NCI-H128 (cell line): ENCODE measurements at regions not wholly inside any gene's neighbourhood (a gene's known extent, or its start where the extent isn't known, plus 50 kb on each side); places are given as distances from the start of the nearest gene placed in this dataset.
"Not testable (repeated sequence)": the region's sequence is repeated elsewhere in the genome, so short reads cannot be mapped to it uniquely, and the experiment has no call there.

ENCODE experiments used
- DNase-seq: peaks from one replicate; lab custom pipeline; 2025; ENCODE audit not compliant: unreplicated experiment; lab: John Stamatoyannopoulos, UW

DNA sequence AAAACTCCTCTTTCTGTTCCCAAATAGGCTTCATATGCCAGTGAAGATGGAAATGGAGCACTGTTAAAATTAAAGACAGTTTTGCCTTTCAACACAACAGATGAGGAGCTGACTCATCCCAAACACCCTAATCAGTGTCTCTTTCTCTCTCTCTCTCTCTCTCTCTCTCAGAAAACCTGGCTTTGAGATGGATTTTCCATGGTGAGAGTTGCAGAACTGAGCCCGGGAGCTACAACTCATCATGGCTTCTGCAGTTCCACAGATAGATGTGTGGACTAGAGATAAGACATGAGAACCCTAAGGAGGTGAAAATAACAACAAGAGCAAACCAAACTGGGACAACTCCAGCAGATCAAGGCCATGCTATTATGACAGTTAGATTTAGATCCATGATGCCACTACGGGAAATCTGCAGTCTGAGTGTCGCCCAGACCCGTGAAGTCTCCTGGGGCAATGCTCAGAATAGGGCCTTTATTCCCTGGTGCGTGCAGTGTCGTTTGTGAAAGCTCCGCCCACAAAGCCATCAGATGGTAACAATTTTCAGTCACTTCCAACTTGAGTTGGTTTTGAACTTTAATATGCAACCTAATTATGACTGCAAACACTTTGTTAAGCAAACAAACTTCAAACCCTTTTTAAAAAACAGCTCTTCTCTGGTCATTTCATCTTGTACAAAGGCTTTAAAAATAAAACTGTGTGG lies 338.2 kb upstream of the PREP start:
- no peak for DNase-seq

DNA sequence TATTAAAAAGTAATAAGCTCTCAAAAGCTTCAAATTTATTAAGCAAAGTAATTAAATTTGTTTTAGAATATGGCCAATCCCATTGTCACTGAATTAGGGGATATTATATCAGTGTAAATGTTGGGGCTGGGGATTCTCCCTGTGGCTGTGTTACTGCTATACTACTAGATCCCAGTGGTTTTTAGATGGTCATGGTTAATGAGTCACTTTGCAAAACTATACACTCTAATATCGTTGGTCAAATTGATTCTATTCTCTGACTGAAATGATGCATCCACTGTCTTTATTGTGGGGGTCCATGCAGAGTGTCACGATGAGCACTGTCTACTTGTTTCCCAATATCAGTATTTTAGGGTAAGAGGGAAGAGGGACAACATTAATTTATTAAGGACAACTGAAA lies 336.9 kb upstream of the PREP start:
- no peak for DNase-seq

DNA sequence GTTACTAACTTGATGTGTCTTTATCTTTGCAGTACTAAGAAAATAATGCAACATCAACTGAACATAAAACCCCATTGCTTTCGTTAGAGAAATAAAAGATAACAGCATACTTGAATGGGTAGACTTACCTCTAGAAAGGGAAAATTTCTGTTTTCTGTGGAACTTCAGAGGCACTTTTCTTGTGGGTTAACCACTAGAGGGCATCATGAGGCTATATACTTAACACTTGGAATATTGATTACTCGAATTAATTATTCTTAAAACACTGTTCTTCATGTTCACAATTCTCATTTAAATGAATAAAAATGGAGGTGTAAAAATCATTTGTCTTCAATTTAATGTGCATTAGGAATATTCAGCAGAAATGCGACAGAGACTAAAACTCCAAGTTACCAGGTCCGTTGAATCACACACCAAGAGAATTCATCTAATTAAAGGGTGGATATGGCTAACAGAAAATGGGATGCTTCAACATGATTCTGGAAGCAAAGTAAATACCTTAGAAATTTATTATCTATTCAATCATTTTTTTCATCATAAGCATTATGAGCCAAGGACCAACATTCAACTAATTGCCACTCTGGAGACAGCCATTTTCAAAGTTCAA lies 330.8 kb upstream of the PREP start:
- no peak for DNase-seq

DNA sequence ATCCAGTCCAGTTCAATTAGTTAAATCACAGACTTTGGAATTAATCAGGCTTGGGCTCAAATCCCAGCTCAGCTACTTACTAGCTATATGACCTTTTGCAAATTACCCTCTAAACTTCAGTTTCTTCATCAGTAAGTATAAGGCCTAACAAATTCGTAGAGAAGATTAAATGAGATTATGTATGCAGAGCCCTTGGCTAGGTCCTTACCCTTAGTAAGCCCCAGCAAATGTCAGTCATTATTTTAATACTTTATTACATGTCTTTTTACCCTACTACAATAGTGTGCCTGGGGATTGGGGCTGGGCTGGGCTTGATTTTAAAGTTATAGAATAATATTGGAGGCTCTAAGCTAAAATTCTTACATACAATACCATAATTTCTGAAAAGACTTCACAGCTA lies 326.1 kb upstream of the PREP start:
- no peak for DNase-seq

DNA sequence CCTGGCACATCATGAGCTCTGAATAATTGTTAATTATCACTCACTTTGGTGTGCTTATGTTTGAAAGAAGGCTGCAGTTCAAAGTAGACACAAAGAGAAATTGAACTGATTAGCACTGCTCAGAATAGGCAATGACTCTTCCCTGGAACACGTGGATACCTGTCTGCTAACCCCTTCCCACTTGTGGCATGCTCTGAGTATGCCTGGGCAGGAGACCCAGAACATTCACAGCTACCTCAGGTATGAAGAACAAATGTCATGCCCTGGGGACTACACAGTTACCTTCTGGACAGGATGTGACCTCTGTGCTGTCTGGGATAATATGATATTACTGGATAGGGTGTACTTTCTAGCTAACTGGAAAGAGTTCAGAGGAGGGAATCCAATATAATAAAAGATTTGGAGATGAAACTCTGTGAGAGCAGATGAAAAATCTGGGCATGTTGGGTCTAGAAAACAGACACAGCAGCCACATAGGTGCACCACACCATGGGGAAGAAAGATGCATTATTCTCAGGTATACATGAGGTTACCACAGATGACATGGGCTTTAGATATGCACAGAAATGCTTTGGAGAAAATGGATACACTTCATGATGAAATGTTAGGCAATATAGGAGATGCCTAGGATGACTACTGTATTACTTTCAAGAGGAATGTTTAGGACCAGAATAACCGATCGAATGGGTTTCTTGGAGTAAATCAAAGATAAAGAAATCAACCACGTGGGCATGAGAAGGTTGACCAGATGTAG lies 324.2 kb upstream of the PREP start:
- DNase-seq: no peak

DNA sequence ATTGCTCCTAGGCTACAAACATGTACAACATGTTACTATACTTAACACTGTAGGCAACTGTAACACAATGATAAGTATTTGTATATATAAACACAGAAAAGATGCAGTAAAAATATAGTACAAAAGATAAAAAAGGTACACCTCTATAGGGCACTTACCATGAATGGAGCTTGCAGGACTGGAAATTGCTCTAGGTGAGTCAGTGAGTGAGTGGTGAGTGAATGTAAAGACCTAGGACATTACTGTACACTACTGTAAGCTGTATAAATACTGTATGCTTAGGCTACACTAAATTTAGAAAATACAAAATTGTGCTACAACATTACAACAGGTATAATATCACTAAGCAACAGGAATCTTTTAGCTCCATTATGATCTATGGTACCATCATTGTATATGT lies 312.0 kb upstream of the PREP start:
- DNase-seq: no peak

DNA sequence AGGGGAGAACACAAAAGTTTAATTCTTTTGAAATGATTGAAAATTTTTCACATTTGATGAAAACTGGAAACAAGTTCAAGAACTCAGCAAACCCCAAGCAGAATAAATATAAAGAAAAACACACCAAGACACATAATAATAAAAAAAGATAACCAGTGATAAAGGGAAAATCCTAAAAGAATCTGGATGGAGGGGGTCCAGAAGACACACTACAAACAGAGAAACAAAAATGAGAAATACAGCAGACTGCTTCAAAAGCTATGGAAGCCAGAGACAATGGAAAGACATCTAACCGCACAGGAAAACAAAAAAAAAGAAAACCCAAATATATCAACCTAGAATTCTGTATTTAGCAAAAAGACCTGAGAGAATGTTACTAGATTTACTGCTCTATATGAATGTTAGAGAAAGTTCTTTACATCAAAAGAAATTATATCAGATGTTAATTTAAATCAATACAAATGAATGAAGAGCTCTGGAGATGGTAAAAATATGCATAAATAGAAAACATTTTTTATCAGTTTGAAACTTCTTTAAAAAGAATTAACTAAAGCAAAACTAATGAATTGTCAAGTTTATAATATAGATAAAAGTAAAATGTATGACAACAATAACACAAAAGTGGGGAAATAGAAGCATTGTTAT lies 310.7 kb upstream of the PREP start:
- DNase-seq: no peak

DNA sequence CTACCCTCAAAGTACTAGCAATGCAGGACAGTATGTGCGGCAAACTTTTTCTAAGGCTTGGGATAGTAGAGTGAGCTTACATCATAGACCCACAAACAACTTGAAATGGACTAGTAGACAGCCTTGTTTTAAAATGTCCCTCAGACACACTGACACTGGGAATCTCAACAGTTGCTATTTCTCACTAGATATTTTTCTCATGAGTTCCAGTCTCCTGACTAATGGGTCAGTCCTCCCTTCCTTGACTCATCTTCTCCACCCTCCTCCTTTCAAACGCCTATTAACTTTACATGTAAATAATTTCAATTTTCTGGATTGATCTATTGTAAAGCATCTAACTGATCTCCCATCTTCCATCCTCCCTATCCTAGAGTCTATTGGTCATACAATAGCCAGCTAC lies 308.3 kb upstream of the PREP start:
- no peak for DNase-seq

DNA sequence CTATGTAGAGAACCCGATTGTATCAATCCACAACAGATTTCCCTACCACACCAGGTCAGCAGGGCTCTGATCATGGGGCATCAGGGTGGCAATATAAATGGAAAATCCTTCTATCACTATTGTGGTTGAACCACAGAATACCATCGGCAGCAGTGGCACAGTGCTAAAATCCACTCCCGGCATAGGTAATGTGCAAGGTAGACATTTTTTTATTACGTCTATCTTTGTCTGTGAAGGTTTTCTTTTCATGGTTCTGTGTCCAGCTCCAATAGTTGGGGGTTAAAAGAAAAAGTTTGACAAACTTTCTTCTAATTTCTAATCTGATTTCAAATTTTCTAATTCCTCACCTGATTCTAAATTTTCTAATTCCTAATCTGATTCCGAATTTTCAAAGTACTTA lies 302.7 kb upstream of the PREP start:
- no peak for DNase-seq

DNA sequence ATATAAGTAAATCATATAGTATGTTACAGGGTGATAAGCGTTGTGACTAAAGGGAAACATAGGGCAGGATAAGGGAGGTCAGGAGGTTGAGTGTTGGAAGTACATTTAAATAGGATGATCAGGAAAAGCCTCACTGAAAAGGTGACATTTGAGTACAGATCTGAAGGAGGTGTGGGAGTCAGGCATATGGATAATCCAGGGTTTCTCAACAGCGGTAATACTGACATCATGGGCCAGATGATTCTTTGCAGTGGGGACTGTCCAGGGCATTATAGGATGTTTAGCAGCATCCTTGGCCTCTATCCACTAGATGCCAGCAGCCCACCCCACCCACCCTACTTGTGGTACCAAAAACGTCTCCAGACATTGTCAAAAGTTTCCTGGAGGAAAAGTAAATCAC lies 292.6 kb upstream of the PREP start:
- DNase-seq: no peak

DNA sequence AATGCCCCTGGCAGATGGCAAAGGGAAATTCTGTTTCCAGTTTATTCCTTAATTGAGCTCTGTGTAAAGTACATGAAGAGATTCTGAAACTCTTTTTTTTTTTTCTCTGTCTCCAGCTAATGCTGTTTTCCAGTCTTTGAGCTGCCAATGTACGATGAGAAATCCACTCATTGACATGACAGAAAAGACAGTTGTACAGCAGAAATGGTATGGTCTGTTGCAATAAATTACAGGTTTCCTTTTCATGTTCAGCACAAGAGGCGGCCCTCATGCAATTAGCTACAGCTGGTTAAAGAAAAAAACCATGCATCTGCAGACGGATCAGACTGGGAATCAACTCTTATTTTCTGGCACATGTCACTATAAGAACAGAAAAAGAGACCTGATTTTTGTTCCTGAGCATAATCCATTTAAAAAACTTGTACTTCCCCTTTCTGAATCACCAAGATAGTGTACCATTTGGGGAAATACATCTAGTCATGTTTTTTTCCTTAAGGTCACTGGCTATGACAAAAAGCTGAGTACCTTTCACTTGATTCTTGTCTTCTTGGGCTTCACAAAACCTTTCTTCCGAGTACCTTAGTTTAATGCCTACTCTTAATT lies 289.8 kb upstream of the PREP start:
- peak; percentile 43 for DNase-seq

DNA sequence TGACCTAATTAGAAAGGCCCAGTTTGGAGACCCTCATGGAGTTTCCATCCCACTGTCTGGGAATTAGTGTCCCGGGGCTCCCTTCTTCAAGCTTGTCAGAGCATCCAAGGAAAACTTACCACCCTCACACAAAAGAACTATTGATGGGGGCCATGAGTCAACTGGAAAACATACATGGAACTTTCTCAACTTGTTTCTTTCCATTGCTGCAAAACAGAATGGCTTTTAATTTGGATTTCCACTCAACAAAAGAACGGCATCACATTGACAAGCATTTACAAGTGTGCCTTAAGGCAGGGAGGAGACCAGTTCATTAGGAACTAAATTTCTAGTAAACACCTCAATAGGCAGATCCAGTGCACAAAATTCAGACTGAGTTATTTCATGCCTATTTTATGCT lies 289.1 kb upstream of the PREP start:
- DNase-seq: no peak

DNA sequence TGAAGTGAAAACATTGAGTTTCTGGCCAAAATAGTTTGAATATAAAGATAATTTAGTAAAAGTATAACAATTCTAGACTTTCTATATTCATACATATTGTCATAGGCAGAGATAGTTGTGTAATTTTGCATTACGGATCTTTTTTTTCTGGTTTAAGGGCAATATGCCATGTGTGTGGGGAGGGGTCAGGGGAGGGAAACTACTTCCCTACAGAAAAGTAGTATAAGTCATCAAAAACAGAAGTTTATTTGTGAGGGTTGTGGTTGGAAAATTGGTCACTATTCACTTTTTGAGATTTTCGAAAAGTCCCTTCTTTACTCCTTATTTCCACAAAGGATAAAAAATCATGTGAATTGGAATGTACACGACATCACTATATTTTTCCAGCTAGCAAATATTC lies 288.2 kb upstream of the PREP start:
- DNase-seq: no peak

DNA sequence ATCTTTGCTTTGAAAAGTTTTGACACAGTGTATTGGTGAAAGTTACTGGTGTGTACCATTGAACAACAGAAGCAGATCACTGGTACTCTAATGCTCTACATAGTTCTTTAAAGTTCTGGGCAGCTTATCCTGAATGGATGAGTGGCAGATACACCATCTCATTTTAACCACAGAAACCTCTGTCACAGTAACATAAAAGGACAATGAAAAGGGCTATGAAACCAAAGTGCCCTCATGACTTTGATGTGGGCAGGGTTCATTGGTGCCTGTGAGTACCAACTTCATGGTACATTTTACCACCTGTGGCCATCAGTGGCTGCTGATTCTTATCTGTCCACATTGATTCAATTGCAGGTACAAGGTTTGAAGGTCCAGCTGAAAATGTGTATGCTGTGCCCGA lies 285.7 kb upstream of the PREP start:
- no peak for DNase-seq

DNA sequence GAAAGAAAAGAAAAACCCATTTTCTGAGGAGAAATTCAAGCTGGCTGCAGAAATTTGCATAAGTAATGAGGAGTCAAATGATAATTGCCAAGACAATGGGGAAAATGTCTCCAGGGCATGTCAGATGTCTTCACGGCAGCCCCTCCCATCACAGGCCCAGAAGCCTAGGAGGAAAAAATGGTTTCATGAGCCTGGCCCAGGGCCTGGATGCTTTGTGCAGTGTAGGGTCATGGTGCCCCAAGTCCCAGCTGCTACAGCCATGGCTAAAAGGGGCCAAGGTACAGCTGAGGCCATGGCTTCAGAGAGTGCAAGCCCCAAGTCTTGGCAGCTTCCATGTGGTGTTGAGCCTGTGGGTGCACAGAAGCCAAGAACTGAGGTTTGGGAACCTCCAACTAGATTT lies 283.9 kb upstream of the PREP start:
- not testable (repeated sequence) for DNase-seq

DNA sequence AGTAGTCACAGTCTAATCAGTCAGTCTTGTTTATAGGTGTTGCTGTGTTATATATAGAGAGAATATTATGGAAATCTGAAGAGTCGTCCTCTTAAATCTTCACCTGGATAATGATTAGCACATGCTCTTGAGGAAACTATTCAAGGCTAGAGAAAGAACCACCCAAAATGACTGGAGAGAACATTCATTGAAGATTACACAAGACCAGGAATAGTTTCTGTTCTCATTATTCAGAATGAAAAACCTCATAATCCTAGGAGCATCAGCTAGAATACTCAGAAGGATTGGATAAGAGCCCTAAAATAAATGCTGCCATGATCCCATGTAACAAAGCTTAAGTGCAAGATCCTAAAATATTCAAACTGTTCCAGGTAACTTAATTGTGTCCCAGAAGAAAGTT lies 278.2 kb upstream of the PREP start:
- no peak for DNase-seq

DNA sequence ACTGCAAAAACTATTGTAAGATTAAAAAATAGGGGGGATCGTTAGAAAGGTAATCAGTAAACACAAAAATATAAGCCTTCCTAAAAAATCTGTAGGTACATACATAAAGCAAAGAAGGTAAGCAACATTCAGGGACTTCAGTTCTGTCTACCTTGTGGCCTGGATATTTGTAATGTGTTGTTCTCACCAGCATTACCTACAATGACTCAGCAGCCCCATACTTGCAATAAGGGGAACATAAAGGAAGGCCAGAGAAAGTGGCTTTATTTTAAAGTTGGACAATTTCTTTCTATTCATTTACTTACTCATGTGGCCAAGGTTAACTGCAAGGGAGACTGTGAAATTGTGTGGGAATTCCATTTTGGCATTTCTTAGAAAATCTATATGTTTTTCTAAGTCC lies 277.2 kb upstream of the PREP start:
- DNase-seq: no peak

DNA sequence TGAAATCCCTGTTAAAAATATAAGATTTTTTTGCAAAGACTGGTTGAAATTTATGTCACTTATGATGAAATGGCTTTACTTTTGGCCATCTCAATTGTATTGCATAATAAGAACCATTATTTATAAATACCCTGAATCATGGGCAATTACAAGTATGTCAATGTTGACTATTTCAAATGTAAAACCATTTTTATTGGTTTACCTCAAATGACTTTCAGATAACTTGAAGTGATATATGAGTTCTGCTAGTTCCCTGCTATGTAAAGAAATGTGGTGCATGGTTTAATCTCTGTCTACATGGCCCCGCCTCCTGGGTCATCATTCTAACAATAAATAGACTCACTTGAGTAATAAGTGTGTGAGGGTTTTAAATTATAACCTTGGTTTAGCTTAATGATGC lies 275.6 kb upstream of the PREP start:
- no peak for DNase-seq

DNA sequence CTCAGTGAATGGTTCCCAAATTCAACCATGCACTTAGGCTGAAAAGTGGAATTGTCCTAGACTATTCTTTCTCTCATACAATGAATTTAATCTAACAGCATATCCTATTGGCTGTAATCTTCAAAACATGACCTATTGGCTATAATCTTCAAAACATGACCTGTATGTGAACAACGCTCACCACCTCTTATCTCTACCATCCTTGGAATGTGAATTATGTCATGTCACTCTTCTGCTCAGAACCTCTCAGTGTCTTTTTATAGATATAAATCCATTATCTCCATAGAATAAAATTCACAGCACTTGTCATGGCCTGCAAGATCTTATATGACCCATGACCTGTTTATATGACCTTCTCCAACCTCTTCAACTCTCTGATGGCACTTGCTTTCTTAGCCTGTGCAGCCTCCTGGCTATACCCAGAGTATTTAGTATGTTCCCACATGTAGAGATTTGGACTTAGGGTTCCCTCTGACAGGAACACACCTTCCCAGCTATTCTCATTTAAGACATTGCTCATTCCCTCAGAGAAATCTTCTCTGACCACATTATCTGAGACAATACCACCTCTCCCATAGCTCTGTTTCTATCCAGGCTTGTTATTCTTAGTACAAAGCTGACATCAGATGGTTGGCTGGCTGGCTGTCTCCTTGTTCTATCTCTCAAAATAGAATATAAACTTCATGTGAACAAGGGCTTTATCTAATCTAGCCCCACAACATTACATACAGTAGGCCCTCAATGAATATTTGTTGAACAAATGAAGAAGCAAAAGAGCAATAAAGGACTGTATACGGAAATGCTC lies 275.0 kb upstream of the PREP start:
- no peak for DNase-seq

DNA sequence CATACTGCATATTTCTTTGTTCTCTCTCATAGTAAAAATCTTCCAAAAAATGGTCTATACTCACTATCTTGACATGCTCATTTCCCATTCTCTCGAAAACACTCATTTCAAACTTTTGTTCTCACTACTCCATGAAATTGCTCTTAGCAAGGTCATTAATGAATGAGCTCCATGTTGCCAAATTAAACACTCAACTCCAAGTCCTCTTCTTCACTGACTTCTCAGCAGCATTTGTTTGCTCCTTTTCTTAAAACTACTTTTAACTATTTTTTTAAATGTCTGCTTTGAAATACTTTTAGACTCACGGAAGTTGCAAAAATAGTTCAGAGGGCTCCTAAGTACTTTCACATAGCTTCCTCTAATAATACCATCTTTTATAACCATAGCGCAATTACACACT lies 274.0 kb upstream of the PREP start:
- DNase-seq: no peak
